Epithelial cell of esophagus (primary cell): ENCODE measurements at regions not wholly inside any gene's neighbourhood (a gene's known extent, or its start where the extent isn't known, plus 50 kb on each side); places are given as distances from the start of the nearest gene placed in this dataset.

Experiments used
- DNase-seq: peaks from one replicate; pipeline ENCODE4 v3.0.0; 2010; ENCODE audit warnings: low read depth
- H3K4me3 ChIP-seq: 2 replicates; pipeline ENCODE4 v1.5.1; 2011; ENCODE audit warnings: mild to moderate bottlenecking, low read length, control low read depth
- CTCF ChIP-seq: IDR thresholded peaks from 2 replicates; pipeline ENCODE4 v1.5.1; 2011; ENCODE audit warnings: low read depth, mild to moderate bottlenecking, low read length, control low read depth, inconsistent platforms; ENCODE audit not compliant: insufficient read depth; ENCODE audit errors: missing control alignments

- no peak overlapping the region for H3K4me3 ChIP-seq
- DNase-seq: no peak
- TF ChIP-seq CTCF: no peak
Measured at GRCh38 chr9:74107692-74108091, 389.4 kb upstream of the RORB start.

DNA sequence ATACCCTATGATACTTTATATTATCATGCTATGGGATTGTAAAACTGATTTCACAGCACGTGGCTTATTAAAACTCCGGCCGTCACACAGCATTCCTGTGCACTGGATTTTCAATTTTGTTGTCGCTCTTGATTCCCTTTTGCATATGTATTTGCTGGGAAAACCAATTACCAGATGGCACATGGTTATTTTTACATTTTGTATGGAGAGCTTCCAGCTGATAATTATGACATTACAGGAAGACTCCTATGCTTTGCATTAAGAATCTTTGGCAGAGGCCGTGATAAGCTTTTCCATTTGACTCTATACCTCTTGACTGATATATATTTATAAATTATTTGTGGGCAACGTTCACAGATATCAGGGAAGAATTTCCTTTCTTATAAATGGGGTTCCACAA, 381.2 kb upstream of the RORB start:
- no peak for DNase-seq
- no peak for TF ChIP-seq CTCF
- no peak overlapping the region for H3K4me3 ChIP-seq

GRCh38 chr9:74117151-74117550, 380.0 kb upstream of the RORB start:
- no peak overlapping the region for H3K4me3 ChIP-seq
- DNase-seq: no peak
- no peak for TF ChIP-seq CTCF

DNA sequence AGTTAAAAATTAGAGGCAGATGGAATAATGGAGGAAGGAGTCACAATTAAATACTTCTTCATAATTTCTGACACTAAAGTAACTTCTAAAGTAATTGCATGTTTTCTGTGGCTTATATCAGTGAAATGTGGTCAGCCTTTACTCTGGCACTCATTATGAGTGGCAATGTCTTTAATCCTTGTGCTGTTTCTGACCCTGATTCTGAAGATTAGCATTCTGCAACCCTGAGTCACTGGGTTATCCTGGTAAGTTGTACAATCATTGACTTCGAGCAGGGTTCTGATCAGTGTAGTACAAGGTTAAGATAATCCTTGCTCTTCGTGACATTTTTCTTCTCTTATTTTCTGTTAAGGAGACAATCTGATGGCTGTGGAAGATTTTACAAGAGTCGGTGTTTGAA, 379.4 kb upstream of the RORB start:
- TF ChIP-seq CTCF: no peak
- H3K4me3 ChIP-seq: no peak overlapping the region

DNA sequence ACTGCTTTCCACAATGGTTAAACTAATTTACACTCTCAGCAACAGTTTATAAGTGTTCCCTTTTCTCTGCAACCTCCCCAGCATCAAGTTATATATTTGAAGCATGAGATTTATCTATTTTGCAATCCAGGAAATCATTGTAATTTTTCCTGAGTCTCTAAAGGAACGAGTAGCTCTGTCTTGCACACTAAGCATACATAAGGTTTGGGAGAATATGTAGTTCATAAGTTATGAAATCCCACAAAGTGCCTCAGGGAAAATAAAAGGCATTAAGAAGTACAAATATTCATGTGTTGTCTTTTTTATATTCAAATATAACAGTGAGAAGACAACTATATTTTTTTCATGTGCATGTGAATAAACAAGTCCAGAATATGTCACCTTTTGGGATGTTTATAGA, 377.1 kb upstream of the RORB start:
- no peak overlapping the region for H3K4me3 ChIP-seq
- no peak for TF ChIP-seq CTCF
- peak; percentile 6 for DNase-seq

More for the DNA sequence above, 379.4 kb upstream of the RORB start:
- DNase-seq: no peak

DNA sequence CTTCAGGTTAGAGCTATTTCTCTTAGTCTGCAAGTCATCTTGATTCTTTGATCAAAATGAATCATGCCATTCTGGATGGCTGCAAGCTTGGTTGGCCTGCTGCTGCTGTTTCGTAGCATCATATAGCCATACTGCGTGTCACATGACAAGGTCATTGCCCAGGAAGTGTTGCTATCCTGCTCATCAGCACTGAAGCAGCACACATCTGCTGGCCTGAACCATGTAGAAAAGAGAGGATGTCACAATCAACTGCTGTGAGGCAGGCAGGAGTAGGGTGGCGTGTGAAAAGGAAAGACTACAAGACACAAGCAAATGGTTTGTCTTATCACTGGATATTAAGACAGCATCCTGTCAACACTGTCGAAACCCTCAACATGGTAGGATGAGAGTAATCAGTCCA, 376.7 kb upstream of the RORB start:
- TF ChIP-seq CTCF: no peak
- DNase-seq: peak; percentile 1
- no peak overlapping the region for H3K4me3 ChIP-seq

- no peak for TF ChIP-seq CTCF
- no peak for DNase-seq
- H3K4me3 ChIP-seq: no peak overlapping the region
Measured at GRCh38 chr9:74122216-74122615, 374.9 kb upstream of the RORB start.
